PC-3 (cell line): ENCODE measurements at regions not wholly inside any gene's neighbourhood (a gene's known extent, or its start where the extent isn't known, plus 50 kb on each side); places are given as distances from the start of the nearest gene placed in this dataset.

Source experiments
- EZH2 ChIP-seq: fragments of 300-600 bp; sonication (generic); IDR thresholded peaks from one replicate; pipeline ENCODE4 v1.6.1; 2017; ENCODE audit warnings: antibody characterized with exemption, mild to moderate bottlenecking, low read length; ENCODE audit not compliant: unreplicated experiment
- EZH2phosphoT487 ChIP-seq: fragments of 300-600 bp; sonication (generic); IDR thresholded peaks from 2 replicates; pipeline ENCODE4 v1.6.1; 2018; ENCODE audit warnings: mild to moderate bottlenecking, antibody characterized with exemption, low read length, borderline replicate concordance
- TF ChIP-seq, protein P1 (sequence below): fragments of 300-600 bp; sonication (generic); conservative IDR thresholded peaks from 2 replicates; pipeline ENCODE4 v1.5.1; 2017; ENCODE audit warnings: antibody characterized with exemption, low read depth, mild to moderate bottlenecking, low read length

DNA sequence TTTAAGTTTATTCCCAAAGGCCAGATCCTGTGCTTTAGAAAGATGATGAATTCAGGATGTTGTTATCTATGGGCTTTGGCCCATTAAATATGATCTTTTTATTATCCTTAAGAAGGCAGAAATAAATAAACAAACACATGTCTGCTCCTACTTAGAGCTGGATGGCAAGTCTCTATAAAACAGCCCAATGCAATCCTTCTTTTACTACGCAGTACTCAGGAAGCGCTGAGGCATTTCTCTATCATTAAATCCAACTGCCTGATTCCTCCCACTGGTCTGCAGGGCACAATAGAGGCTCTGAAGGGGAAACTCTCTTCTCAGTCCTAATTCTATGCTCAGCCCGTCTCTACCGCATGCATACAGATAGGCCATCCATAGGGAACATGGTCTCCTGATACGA lies 144.5 kb upstream of the TMEM72 start:
- TF ChIP-seq EZH2phosphoT487 = no peak
- no peak for TF ChIP-seq EZH2
- TF ChIP-seq, protein P1, sequence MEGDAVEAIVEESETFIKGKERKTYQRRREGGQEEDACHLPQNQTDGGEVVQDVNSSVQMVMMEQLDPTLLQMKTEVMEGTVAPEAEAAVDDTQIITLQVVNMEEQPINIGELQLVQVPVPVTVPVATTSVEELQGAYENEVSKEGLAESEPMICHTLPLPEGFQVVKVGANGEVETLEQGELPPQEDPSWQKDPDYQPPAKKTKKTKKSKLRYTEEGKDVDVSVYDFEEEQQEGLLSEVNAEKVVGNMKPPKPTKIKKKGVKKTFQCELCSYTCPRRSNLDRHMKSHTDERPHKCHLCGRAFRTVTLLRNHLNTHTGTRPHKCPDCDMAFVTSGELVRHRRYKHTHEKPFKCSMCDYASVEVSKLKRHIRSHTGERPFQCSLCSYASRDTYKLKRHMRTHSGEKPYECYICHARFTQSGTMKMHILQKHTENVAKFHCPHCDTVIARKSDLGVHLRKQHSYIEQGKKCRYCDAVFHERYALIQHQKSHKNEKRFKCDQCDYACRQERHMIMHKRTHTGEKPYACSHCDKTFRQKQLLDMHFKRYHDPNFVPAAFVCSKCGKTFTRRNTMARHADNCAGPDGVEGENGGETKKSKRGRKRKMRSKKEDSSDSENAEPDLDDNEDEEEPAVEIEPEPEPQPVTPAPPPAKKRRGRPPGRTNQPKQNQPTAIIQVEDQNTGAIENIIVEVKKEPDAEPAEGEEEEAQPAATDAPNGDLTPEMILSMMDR = no peak
